Stimulated activated CD4-positive, alpha-beta T cell treated with anti-CD3 and anti-CD28 coated beads, Interleukin-2, amount 100 ng/mL, for 24 hours (primary cell): ENCODE measurements at regions not wholly inside any gene's neighbourhood (a gene's known extent, or its start where the extent isn't known, plus 50 kb on each side); places are given as distances from the start of the nearest gene placed in this dataset.
A peak's percentile ranks its signal among the peaks of the same experiment; 100 is the strongest.
"Not testable (repeated sequence)": the region's sequence is repeated elsewhere in the genome, so short reads cannot be mapped to it uniquely, and the experiment has no call there.

ENCODE experiments used
- DNase-seq, 2 donors: peaks; one replicate each; pipeline ENCODE4 v3.0.0-alpha.2; 2020

- not testable (repeated sequence) for DNase-seq
Measured at GRCh38 chr7:106713452-106713851, 52.5 kb upstream of the CCDC71L start.

- DNase-seq, result not testable (repeated sequence)
Measured at GRCh38 chr7:106714590-106715442, 53.9 kb upstream of the CCDC71L start.

GRCh38 chr7:106715730-106716129, 54.8 kb upstream of the CCDC71L start:
- no peak for DNase-seq

GRCh38 chr7:106717254-106717954, 56.4 kb upstream of the CCDC71L start:
- no peak for DNase-seq

GRCh38 chr7:106717955-106718871, 57.3 kb upstream of the CCDC71L start:
- peak; percentile 75 to 84 for DNase-seq

- DNase-seq, result no peak
Measured at GRCh38 chr7:106720641-106721040, 59.7 kb upstream of the CCDC71L start.

GRCh38 chr7:106721816-106722785, 61.1 kb upstream of the CCDC71L start:
- DNase-seq, result no peak

GRCh38 chr7:106723398-106723797, 62.4 kb upstream of the CCDC71L start:
- no peak for DNase-seq

GRCh38 chr7:106729720-106730385, 68.9 kb upstream of the CCDC71L start:
- no peak for DNase-seq

- DNase-seq, result no peak
Measured at GRCh38 chr7:106731187-106731586, 70.2 kb upstream of the CCDC71L start.

- no peak for DNase-seq
Measured at GRCh38 chr7:106731646-106732444, 70.9 kb upstream of the CCDC71L start.

GRCh38 chr7:106735637-106736036, 74.7 kb upstream of the CCDC71L start:
- DNase-seq, result no peak

- no peak for DNase-seq
Measured at GRCh38 chr7:106736123-106736507, 75.2 kb upstream of the CCDC71L start.

GRCh38 chr7:106736508-106737201, 75.7 kb upstream of the CCDC71L start:
- peak in 1 of 2 donors; percentile 52 for DNase-seq

- no peak for DNase-seq
Measured at GRCh38 chr7:106737202-106737562, 76.2 kb upstream of the CCDC71L start.

- no peak for DNase-seq
Measured at GRCh38 chr7:106740806-106741205, 79.8 kb upstream of the CCDC71L start.

- no peak for DNase-seq
Measured at GRCh38 chr7:106744563-106745091, 83.7 kb upstream of the CCDC71L start.

- DNase-seq, result not testable (repeated sequence)
Measured at GRCh38 chr7:106747301-106747700, 86.3 kb upstream of the CCDC71L start.

- no peak for DNase-seq
Measured at GRCh38 chr7:106747804-106748203, 86.8 kb upstream of the CCDC71L start.

- no peak for DNase-seq
Measured at GRCh38 chr7:106749165-106749564, 88.2 kb upstream of the CCDC71L start.
